ENCODE measurements at regions not wholly inside any gene's neighbourhood (a gene's known extent, or its start where the extent isn't known, plus 50 kb on each side); places are given as distances from the start of the nearest gene placed in this dataset.

DNA sequence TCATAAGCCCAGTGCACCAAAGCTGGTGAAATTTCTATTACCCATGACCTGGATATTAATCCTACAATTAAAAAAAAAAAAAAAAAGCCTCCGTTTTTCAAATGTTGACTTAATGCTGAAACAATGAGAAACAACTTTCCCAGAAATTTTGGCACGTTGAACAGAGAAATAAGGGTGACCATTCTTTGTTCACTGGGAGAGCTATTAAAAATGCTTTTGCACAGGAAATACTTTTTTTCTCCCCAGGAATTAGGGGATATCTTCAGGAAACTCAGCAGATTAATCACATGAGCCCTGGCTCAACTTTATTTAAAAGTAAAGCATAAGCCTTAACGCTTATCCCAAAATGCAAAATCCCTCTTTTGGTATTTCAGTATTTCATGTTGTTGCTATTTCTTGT is 54.8 kb upstream of the FLRT2 start:
- TF ChIP-seq EZH2 (IDR thresholded peaks at IDR 0.05; ENCODE audit: insufficient read depth, poor library complexity, severe bottlenecking) (no peak), EZH2phosphoT487 (IDR thresholded peaks at IDR 0.05; ENCODE audit: insufficient read depth, low read depth) (no peak)
